ENCODE measurements at regions not wholly inside any gene's neighbourhood (a gene's known extent, or its start where the extent isn't known, plus 50 kb on each side); places are given as distances from the start of the nearest gene placed in this dataset.

DNA sequence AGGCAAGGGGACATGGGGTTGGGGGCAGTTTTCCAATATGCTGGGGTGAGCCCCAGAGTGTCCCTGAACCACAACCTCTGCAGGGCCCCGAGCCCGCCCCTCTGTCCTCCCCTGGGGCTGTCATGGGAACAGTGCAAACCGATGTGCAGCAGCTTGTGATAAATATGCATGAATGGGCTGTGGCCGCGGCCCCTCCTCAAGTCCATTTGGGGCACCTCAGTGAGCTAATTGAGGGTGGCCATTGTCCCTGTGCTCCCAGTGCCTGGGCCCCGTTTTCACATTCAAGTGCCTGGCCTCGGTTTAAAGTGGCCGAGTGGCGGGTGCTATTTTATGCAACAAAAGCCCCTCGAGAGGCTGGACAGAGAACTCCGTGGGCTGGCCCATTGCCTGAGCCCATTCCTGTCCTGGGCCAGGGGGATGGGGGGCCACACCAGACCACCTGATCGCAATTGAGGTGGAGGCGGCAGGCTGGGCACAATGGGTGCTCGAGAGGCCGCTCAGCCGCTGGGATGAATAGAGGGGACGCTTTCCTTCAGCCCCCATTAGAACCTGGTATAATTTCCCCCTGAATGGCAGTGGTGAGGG lies 193.7 kb downstream of the FOXD2 start:
- Mint-ChIP-seq H3K27me3 (peaks cover 72% of the 10 kb centered on the region), H3K4me1 (peaks cover 4% of the 10 kb centered on the region), H3K27ac (no peak overlapping the region), H3K4me3 (no peak overlapping the region), H3K36me3 (ENCODE audit: low read depth) (peaks cover 3% of the 10 kb centered on the region)
- ATAC-seq (no peak), DNase-seq (no peak)
- H3K9me3 ChIP-seq (ENCODE audit: control insufficient read depth, low read length, poor library complexity, severe bottlenecking), result no peaks in the 10 kb centered on the region

DNA sequence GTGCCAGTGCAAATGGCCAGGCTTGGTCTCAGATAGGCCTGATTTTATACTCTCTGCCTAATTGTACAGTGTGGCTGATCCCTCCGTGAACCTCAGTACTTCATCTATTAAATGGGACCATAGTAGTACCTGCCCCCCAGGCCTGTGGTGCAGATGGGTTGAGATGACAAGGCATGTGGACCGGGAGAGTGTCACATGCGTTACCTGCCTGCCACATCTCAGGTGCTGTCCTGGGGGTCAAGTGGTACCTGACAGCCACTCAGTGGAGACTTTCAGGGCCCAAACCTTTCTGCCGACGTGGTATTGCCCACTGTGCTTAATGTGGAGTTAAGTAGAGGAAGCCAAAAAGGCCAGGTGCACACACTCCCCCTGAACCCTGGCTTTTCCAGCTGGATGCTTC lies 197.3 kb downstream of the FOXD2 start:
- peaks cover 3% of the 10 kb centered on the region for H3K36me3 Mint-ChIP-seq (ENCODE audit: low read depth)
- peaks cover 7% of the 10 kb centered on the region for H3K4me1 Mint-ChIP-seq
- no peak overlapping the region for H3K27ac Mint-ChIP-seq

DNA sequence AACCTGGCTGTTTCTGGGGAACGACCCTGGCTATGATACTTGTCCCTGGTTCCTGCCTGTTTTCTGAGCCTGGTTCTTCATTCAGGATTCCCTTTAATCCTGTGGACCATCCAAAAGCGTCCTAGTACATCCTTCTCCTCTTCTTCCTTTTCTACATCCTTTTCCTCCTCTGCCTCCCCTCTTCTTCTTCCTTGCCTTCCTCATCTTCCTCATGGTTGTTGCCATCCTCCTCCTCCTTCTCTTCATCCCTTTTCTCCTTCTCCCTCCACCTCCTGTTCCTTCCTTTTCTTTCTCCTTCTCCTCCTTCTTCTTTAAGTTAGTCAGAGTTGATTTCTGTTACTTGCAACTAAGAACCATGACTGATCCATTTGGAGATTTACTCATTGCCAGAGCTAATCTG lies 197.8 kb downstream of the FOXD2 start:
- no peaks in the 10 kb centered on the region for H3K9me3 ChIP-seq (ENCODE audit: control insufficient read depth, low read length, poor library complexity, severe bottlenecking)
- Mint-ChIP-seq H3K27ac (no peak overlapping the region), H3K36me3 (ENCODE audit: low read depth) (peaks cover 3% of the 10 kb centered on the region), H3K4me3 (no peak overlapping the region), H3K4me1 (peaks cover 7% of the 10 kb centered on the region), H3K27me3 (peaks cover 81% of the 10 kb centered on the region)
- ATAC-seq (no peak), DNase-seq (no peak)

More for the DNA sequence above, 197.3 kb downstream of the FOXD2 start:
- H3K9me3 ChIP-seq (ENCODE audit: control insufficient read depth, low read length, poor library complexity, severe bottlenecking), result no peaks in the 10 kb centered on the region
- Mint-ChIP-seq H3K27me3 (peaks cover 85% of the 10 kb centered on the region), H3K4me3 (no peak overlapping the region)
- ATAC-seq (no peak), DNase-seq (no peak)

DNA sequence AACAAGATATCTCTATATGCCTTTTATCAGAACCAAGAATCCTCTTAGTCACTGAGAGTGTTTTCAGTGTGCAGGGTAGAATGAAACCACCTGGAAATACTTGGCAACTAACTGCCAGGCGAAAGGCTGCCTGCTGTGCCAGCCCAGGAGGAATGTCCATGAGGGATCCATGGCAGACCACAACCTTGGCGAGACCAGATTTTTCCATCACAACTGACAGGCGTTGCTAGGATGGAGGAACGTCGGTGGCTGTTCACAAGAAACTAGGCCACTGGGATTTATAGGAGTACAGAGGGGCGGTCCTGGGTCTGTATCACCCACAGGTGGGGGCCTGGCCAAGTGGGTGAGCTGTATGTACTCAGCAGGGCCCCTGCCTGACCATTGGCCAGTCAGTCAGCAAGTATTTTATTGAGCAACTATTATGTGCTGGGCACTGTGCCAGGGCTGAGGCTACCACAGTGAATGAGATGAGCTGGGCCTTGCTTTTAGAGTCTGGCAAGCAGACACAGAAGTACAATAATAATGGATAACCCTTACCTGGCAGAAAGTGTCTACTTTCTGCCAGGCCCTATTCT lies 199.4 kb downstream of the FOXD2 start:
- peaks cover 8% of the 10 kb centered on the region for H3K4me1 Mint-ChIP-seq
- H3K36me3 Mint-ChIP-seq (ENCODE audit: low read depth), result peaks cover 3% of the 10 kb centered on the region
- no peaks in the 10 kb centered on the region for H3K9me3 ChIP-seq (ENCODE audit: control insufficient read depth, low read length, poor library complexity, severe bottlenecking)
- peaks cover 82% of the 10 kb centered on the region for H3K27me3 Mint-ChIP-seq
- H3K27ac Mint-ChIP-seq, result no peak overlapping the region
- no peak overlapping the region for H3K4me3 Mint-ChIP-seq
- ATAC-seq (no peak), DNase-seq (no peak)

DNA sequence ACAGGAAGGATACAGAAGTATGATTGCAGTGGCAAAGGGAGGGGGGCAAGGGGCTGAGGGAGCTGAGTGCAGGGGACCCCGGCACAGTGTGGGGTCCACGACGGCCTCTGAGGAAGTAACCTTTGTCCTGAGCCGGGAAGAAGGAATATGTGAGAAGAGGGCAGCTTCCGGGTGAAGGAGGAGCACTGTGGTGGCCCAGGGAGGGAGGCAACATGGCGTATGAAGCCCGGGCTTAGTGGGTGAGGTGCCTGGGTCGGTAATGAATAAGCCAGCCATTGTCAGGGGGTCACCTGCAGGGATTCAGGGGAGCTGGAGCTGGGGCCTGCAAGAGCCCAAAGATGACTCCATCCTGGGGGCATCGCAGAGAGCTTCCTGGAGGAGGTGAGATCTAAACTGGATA lies 200.4 kb downstream of the FOXD2 start:
- no peak overlapping the region for H3K4me3 Mint-ChIP-seq
- no peak for ATAC-seq
- no peaks in the 10 kb centered on the region for H3K9me3 ChIP-seq (ENCODE audit: control insufficient read depth, low read length, poor library complexity, severe bottlenecking)
- no peak for DNase-seq
- no peak overlapping the region for H3K27ac Mint-ChIP-seq
- H3K4me1 Mint-ChIP-seq, result peaks cover 5% of the 10 kb centered on the region
- peaks cover 3% of the 10 kb centered on the region for H3K36me3 Mint-ChIP-seq (ENCODE audit: low read depth)
- peaks cover 84% of the 10 kb centered on the region for H3K27me3 Mint-ChIP-seq

DNA sequence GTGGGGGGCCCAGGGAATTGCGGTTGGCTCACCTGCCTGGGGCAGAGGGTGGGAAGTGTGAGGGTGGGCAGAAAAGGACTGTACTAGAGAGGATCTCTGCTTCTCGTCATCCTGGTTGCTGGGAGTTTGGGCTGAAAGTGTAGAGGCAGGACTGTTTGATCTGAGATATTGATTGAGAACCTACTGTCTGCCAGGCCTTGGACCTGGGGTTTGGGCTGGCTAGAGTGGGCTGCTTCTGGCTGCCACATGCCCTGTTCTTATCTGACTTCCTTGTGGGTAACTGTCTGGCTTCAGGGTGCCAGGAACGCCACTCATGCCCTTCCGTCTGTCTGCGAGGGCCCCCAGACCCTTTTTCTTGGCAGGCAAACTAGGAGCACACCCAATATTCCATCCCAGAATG lies 200.9 kb downstream of the FOXD2 start:
- Mint-ChIP-seq H3K4me3 (no peak overlapping the region), H3K27me3 (peaks cover 79% of the 10 kb centered on the region), H3K4me1 (peaks cover 5% of the 10 kb centered on the region), H3K27ac (no peak overlapping the region), H3K36me3 (ENCODE audit: low read depth) (peaks cover 3% of the 10 kb centered on the region)
- DNase-seq, result no peak
- H3K9me3 ChIP-seq (ENCODE audit: control insufficient read depth, low read length, poor library complexity, severe bottlenecking), result no peaks in the 10 kb centered on the region
- ATAC-seq, result no peak

DNA sequence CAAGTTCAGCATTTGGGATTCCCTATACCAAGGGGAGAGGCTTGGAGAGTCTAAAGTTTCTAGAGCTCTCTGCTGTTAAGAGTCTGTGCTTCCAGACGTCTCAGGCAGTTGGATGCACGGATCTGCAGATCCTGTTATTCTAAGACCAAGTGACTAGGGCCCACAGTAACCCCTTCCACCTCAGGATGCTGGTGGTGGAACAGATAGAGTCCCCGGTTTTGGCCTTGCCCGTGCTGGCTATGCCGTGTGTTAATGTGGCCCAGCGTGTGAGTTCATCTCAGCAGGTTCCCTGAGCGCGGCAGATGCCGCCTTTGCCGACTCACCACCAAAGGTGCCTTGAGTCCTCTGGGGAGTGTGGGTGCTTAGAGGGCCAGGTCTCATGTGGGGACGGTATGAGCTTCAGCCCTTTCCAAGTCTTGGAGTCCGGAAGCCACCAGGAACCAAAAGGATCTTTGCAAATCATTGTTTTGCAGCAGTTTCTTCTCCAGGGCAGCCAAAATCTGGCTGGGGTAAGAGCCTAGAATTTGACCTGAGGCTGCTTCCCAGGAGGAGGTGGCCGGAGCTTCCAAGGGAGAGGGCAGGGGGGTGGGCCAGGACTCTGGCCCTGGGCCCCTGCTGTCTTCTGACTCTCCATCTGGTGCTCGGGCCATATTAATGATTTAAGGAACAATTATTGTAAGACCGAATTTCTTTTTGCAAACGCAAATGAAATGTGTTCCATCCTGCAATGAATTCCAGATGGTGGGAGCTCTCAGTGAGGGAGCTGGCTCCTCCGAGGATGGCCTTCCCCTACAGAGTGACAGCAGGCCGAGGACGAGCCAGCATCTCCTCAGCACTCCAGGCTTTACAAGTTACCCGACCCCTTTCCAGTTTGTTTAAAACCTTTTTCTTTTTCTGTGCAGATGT lies 205.7 kb downstream of the FOXD2 start:
- H3K27me3 Mint-ChIP-seq, result peaks cover 74% of the 10 kb centered on the region
- no peaks in the 10 kb centered on the region for H3K9me3 ChIP-seq (ENCODE audit: control insufficient read depth, low read length, poor library complexity, severe bottlenecking)
- ATAC-seq (no peak), DNase-seq (no peak)
- H3K4me1 Mint-ChIP-seq, result peaks cover 8% of the 10 kb centered on the region
- H3K27ac Mint-ChIP-seq, result no peak overlapping the region
- peaks cover 3% of the 10 kb centered on the region for H3K36me3 Mint-ChIP-seq (ENCODE audit: low read depth)
- H3K4me3 Mint-ChIP-seq, result no peak overlapping the region

DNA sequence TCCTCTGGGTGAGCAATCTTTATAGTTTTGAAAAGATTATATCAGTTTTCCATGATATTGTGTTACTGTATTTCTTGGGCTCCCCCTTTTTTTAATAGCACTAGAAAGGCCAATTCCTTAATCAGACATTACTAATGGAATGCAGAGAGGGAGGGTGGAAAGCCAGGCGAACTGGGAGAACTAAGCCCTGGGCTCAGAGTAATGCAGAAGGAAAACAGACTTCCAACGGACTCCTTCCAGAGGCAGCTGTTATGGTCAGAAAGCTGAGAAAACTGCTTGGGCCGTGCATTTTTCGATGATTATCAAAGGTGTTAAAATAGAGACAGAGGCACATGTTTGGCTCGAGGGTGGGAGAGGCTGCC lies 206.3 kb downstream of the FOXD2 start:
- no peak overlapping the region for H3K27ac Mint-ChIP-seq
- H3K4me3 Mint-ChIP-seq, result no peak overlapping the region
- peaks cover 74% of the 10 kb centered on the region for H3K27me3 Mint-ChIP-seq
- ATAC-seq (no peak), DNase-seq (no peak)
- peaks cover 3% of the 10 kb centered on the region for H3K36me3 Mint-ChIP-seq (ENCODE audit: low read depth)
- H3K4me1 Mint-ChIP-seq, result peaks cover 10% of the 10 kb centered on the region
- H3K9me3 ChIP-seq (ENCODE audit: control insufficient read depth, low read length, poor library complexity, severe bottlenecking), result no peaks in the 10 kb centered on the region

DNA sequence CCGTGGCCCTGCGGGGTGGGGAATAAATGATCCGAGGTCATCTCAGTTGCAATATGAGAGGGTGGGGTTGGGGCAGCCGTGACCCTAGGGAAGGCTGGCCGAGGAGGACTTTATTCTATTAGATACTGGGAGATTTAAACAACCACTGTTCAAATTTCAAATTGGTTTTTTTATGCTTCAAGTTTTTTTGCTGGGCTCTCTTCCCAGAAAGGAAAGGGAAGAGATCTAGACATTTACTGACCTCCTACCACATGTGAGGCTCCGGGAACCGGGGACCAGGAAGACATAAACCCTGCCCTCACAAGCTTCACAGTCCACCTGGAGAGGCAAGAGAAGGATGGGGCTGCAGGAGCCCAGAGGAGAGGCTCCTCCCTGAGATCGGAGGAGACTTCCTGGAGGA lies 207.3 kb downstream of the FOXD2 start:
- Mint-ChIP-seq H3K4me3 (no peak overlapping the region), H3K27ac (no peak overlapping the region), H3K27me3 (peaks cover 66% of the 10 kb centered on the region), H3K36me3 (ENCODE audit: low read depth) (peaks cover 3% of the 10 kb centered on the region), H3K4me1 (peaks cover 10% of the 10 kb centered on the region)
- DNase-seq, result no peak
- H3K9me3 ChIP-seq (ENCODE audit: control insufficient read depth, low read length, poor library complexity, severe bottlenecking), result no peaks in the 10 kb centered on the region
- no peak for ATAC-seq

DNA sequence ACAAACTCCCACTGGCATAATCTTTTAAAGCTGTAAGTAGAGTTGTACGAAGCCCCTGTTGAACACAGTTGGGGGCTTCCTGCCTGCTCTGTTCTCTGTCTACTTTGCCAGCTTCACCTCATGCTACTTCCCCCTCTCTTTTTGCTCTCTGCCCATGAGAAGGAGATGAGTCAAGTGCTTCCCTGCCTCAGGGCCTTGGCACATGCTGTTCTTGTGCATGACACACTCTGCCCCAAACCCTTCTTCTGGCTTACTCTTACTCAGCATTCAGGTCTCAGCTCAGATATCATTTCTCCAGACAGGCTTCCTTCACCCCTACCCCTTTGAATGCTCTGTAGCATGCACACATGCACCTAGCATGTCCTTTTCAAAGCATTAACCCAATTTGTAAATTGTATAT lies 208.8 kb downstream of the FOXD2 start:
- no peaks in the 10 kb centered on the region for H3K9me3 ChIP-seq (ENCODE audit: control insufficient read depth, low read length, poor library complexity, severe bottlenecking)
- Mint-ChIP-seq H3K4me3 (no peak overlapping the region), H3K27me3 (peaks cover 64% of the 10 kb centered on the region), H3K27ac (no peak overlapping the region), H3K36me3 (ENCODE audit: low read depth) (peaks cover 3% of the 10 kb centered on the region), H3K4me1 (peaks cover 8% of the 10 kb centered on the region)
- no peak for ATAC-seq
- no peak for DNase-seq

DNA sequence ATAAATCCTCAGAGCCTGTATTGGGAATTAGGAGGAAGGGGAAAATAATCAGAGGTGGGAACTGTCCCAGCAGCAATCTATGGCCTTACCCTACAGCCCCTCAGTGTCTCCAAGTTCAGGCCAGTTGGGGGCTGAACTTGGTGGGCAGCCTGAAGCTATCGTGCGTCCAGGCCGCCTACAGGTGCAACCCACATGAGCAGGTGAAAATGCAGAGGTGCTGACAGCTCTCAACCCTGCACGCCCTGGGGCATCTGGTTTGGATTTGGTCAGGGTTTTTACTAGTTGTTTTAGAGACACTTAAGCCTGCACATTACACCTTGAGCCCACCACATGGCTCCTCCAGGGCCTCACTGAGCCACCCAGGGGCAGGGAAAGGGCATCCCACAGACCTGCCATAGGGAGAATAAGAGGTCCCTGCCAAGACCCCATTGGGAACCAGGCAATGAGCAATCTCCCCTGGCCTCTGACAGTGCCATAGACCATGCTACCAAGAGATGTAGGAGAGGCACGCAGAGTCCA lies 209.5 kb downstream of the FOXD2 start:
- Mint-ChIP-seq H3K36me3 (ENCODE audit: low read depth) (peaks cover 3% of the 10 kb centered on the region), H3K27me3 (peaks cover 57% of the 10 kb centered on the region), H3K27ac (no peak overlapping the region), H3K4me3 (no peak overlapping the region), H3K4me1 (peaks cover 8% of the 10 kb centered on the region)
- no peak for ATAC-seq
- no peaks in the 10 kb centered on the region for H3K9me3 ChIP-seq (ENCODE audit: control insufficient read depth, low read length, poor library complexity, severe bottlenecking)
- DNase-seq, result no peak

DNA sequence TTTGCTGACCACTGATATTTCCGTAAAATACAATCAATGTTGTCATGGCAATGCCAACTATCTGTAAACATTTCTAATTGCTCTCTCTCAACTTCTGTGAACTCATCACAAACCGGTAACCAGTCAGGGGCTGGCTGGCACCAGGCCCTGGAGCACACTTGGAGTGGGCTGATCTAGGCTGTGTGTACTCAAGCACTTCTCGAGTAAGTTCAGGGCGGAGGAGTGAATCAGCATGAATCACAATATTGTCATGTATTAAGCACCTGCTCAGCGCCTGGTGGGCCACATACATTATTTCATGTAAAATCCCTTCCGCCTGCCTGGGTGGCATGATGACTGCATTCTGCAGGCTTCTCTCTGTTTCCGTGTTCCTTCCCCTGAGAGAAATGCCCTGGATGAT lies 212.4 kb downstream of the FOXD2 start:
- Mint-ChIP-seq H3K4me1 (peaks cover 8% of the 10 kb centered on the region), H3K27me3 (peaks cover 52% of the 10 kb centered on the region), H3K27ac (no peak overlapping the region), H3K36me3 (ENCODE audit: low read depth) (peaks cover 3% of the 10 kb centered on the region), H3K4me3 (no peak overlapping the region)
- H3K9me3 ChIP-seq (ENCODE audit: control insufficient read depth, low read length, poor library complexity, severe bottlenecking), result no peaks in the 10 kb centered on the region
- no peak for DNase-seq
- no peak for ATAC-seq

DNA sequence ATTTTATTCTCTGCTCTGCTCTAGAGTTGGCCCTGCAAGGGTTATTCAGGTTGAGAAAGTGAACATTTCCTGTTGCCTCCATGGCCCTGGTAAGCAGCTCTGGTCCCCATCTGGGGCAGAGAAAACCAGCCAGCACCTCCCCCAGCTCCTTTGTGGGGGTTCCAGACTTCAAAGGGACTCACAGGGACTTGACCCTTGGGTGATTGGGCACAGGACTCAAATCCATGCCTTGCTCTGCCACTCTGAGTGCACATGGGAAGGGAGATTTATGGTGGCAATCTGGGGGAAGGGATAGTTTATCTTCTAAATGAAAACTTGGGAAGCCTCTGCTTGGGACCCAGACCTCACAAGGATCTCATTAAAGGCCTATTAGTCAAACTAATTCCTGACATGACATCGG lies 212.8 kb downstream of the FOXD2 start:
- H3K4me1 Mint-ChIP-seq, result peaks cover 4% of the 10 kb centered on the region
- no peak overlapping the region for H3K4me3 Mint-ChIP-seq
- H3K27me3 Mint-ChIP-seq, result peaks cover 51% of the 10 kb centered on the region
- peaks cover under 1% of the 10 kb centered on the region for H3K36me3 Mint-ChIP-seq (ENCODE audit: low read depth)
- no peaks in the 10 kb centered on the region for H3K9me3 ChIP-seq (ENCODE audit: control insufficient read depth, low read length, poor library complexity, severe bottlenecking)
- ATAC-seq (no peak), DNase-seq (no peak)
- H3K27ac Mint-ChIP-seq, result no peak overlapping the region
